WTC11 (cell line): ENCODE measurements at regions not wholly inside any gene's neighbourhood (a gene's known extent, or its start where the extent isn't known, plus 50 kb on each side); places are given as distances from the start of the nearest gene placed in this dataset.

Source experiments
- ATAC-seq: fragments of 200-7000 bp; cut with Tn5 transposase; 2 replicates; pipeline ENCODE4 v1.10.0; 2021; ENCODE audit warnings: mild to moderate bottlenecking, moderate library complexity
- CTCF ChIA-PET: fragments of 300-600 bp; sonication (Branson Sonifier 250); formaldehyde crosslinking; loops from one replicate; lab custom pipeline; 2021; ENCODE audit warnings: antibody characterized with exemption; lab: Charles Lee
- POLR2A ChIA-PET: fragments of 350-600 bp; sonication (Branson Sonifier 250); formaldehyde crosslinking; loops from one replicate; lab custom pipeline; 2021; ENCODE audit warnings: antibody characterized with exemption; lab: Charles Lee
- DNase-seq: peaks from one replicate; pipeline ENCODE4 v3.0.0; 2021; ENCODE audit warnings: low spot score
- H3K27ac Mint-ChIP-seq: 2 replicates; pipeline ENCODE4 v1.8.0; 2021; ENCODE audit warnings: mixed read lengths
- H3K27me3 Mint-ChIP-seq: 2 replicates; pipeline ENCODE4 v1.8.0; 2021; ENCODE audit warnings: low read depth, mild to moderate bottlenecking, moderate library complexity, mixed read lengths
- H3K36me3 Mint-ChIP-seq: 2 replicates; pipeline ENCODE4 v1.8.0; 2021; ENCODE audit warnings: mixed read lengths
- H3K4me1 Mint-ChIP-seq: 2 replicates; pipeline ENCODE4 v1.8.0; 2022; ENCODE audit warnings: mixed read lengths
- H3K4me3 Mint-ChIP-seq: 2 replicates; pipeline ENCODE4 v1.8.0; 2021; ENCODE audit warnings: mild to moderate bottlenecking, moderate library complexity, mixed read lengths
- H3K9me3 Mint-ChIP-seq: 2 replicates; pipeline ENCODE4 v1.8.0; 2021; ENCODE audit warnings: mixed read lengths
- ATF1 ChIP-seq: sonication (generic); formaldehyde crosslinking; IDR thresholded peaks from 2 replicates; pipeline ENCODE4 v1.8.1; 2023; ENCODE audit warnings: mild to moderate bottlenecking, moderate library complexity, missing genetic modification reagents
- ATF2 ChIP-seq: sonication (generic); formaldehyde crosslinking; IDR thresholded peaks from 2 replicates; pipeline ENCODE4 v1.8.1; 2022; ENCODE audit warnings: low read depth, missing genetic modification reagents, borderline replicate concordance
- CREB1 ChIP-seq: sonication (generic); formaldehyde crosslinking; IDR thresholded peaks from 2 replicates; pipeline ENCODE4 v1.8.0; 2023; ENCODE audit warnings: mild to moderate bottlenecking, missing genetic modification reagents
- CREM ChIP-seq: sonication (generic); formaldehyde crosslinking; IDR thresholded peaks from 2 replicates; pipeline ENCODE4 v1.8.1; 2022; ENCODE audit warnings: mild to moderate bottlenecking, missing genetic modification reagents, moderate library complexity
- FOXJ3 ChIP-seq: sonication (generic); formaldehyde crosslinking; IDR thresholded peaks from 2 replicates; pipeline ENCODE4 v1.9.0; 2021; ENCODE audit warnings: missing genetic modification reagents, mild to moderate bottlenecking, borderline replicate concordance
- FOXP1 ChIP-seq: sonication (generic); formaldehyde crosslinking; IDR thresholded peaks from 2 replicates; pipeline ENCODE4 v1.8.0; 2022; ENCODE audit warnings: missing genetic modification reagents, mild to moderate bottlenecking, moderate library complexity, borderline replicate concordance
- FOXP4 ChIP-seq: sonication (generic); formaldehyde crosslinking; IDR thresholded peaks from 2 replicates; pipeline ENCODE4 v1.8.0; 2022; ENCODE audit warnings: mild to moderate bottlenecking, missing genetic modification reagents
- GRHL2 ChIP-seq: fragments of 250-450 bp; sonication (Bioruptor Pico); IDR thresholded peaks from 2 replicates; pipeline ENCODE4 v1.8.0; 2022; ENCODE audit warnings: mild to moderate bottlenecking, moderate library complexity; ENCODE audit not compliant: insufficient replicate concordance, severe bottlenecking
- NR1H2 ChIP-seq: sonication (generic); formaldehyde crosslinking; IDR thresholded peaks from 2 replicates; pipeline ENCODE4 v1.9.0; 2021; ENCODE audit warnings: mild to moderate bottlenecking, moderate library complexity, missing genetic modification reagents
- PRDM15 ChIP-seq: sonication (generic); formaldehyde crosslinking; IDR thresholded peaks from 2 replicates; pipeline ENCODE4 v1.8.0; 2022; ENCODE audit warnings: missing genetic modification reagents
- SOX15 ChIP-seq: fragments of 250-450 bp; sonication (Bioruptor Pico); IDR thresholded peaks from 2 replicates; pipeline ENCODE4 v1.9.0; 2021; ENCODE audit warnings: mild to moderate bottlenecking
- ZNF121 ChIP-seq: sonication (generic); formaldehyde crosslinking; IDR thresholded peaks from 2 replicates; pipeline ENCODE4 v1.8.0; 2023; ENCODE audit warnings: missing genetic modification reagents
- ZNF138 ChIP-seq: sonication (generic); formaldehyde crosslinking; conservative IDR thresholded peaks from 2 replicates; pipeline ENCODE4 v1.8.1; 2022; ENCODE audit warnings: mild to moderate bottlenecking, moderate library complexity, missing genetic modification reagents
- ZNF263 ChIP-seq: sonication (generic); formaldehyde crosslinking; IDR thresholded peaks from 2 replicates; pipeline ENCODE4 v1.8.1; 2022; ENCODE audit warnings: low read depth, mild to moderate bottlenecking, moderate library complexity, missing genetic modification reagents
- ZNF671 ChIP-seq: fragments of 250-450 bp; sonication (Bioruptor Pico); IDR thresholded peaks from 2 replicates; pipeline ENCODE4 v1.8.0; 2021; ENCODE audit warnings: mild to moderate bottlenecking
- TF ChIP-seq, protein P1 (sequence below): sonication (generic); formaldehyde crosslinking; conservative IDR thresholded peaks from 2 replicates; pipeline ENCODE4 v1.8.1; 2022; ENCODE audit warnings: mild to moderate bottlenecking, missing genetic modification reagents
- TF ChIP-seq, protein P2 (sequence below): sonication (generic); formaldehyde crosslinking; IDR thresholded peaks from 2 replicates; pipeline ENCODE4 v1.8.0; 2022; ENCODE audit warnings: mild to moderate bottlenecking, missing genetic modification reagents
- TF ChIP-seq, protein P3 (sequence below): fragments of 250-450 bp; sonication (Bioruptor Pico); IDR thresholded peaks from 2 replicates; pipeline ENCODE4 v1.9.0; 2021; ENCODE audit warnings: moderate library complexity, mild to moderate bottlenecking, inconsistent platforms, borderline replicate concordance

GRCh38 chr3:174337227-174337626, 521.9 kb upstream of the NAALADL2 start:
- TF ChIP-seq CREM (CRISPR knock-in tag), result no peak
- Mint-ChIP-seq H3K27me3 (peaks cover 2% of the 10 kb centered on the region; the same call in 1 of the 2 replicates), H3K4me1 (peaks cover 14% of the 10 kb centered on the region), H3K36me3 (peaks cover 2% of the 10 kb centered on the region), H3K4me3 (no peak overlapping the region), H3K27ac (no peak overlapping the region; the same call in 1 of the 2 replicates), H3K9me3 (peaks cover 13% of the 10 kb centered on the region)
- ATAC-seq (no peak), DNase-seq (no peak)
- ChIA-PET CTCF (no interaction called here), POLR2A (no interaction called here)

- CTCF ChIA-PET, result no interaction called here
- Mint-ChIP-seq H3K27me3 (no peaks in the 10 kb centered on the region), H3K4me3 (no peak overlapping the region), H3K9me3 (peaks cover 2% of the 10 kb centered on the region; the same call in 1 of the 2 replicates), H3K36me3 (no peaks in the 10 kb centered on the region), H3K4me1 (peaks cover 8% of the 10 kb centered on the region), H3K27ac (no peak overlapping the region)
- ATAC-seq (no peak), DNase-seq (no peak)
- TF ChIP-seq FOXJ3 (CRISPR knock-in tag), result no peak
- TF ChIP-seq ATF1, result no peak
- TF ChIP-seq, protein P1, sequence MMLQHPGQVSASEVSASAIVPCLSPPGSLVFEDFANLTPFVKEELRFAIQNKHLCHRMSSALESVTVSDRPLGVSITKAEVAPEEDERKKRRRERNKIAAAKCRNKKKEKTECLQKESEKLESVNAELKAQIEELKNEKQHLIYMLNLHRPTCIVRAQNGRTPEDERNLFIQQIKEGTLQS (CRISPR knock-in tag), result no peak
- no peak for TF ChIP-seq SOX15 (CRISPR knock-in tag)
- no peak for TF ChIP-seq CREM (CRISPR knock-in tag)
- TF ChIP-seq FOXP1 (CRISPR knock-in tag), result no peak
- TF ChIP-seq ZNF671 (CRISPR knock-in tag), result no peak
- TF ChIP-seq GRHL2 (CRISPR knock-in tag), result no peak
- POLR2A ChIA-PET, result no interaction called here
Measured at GRCh38 chr3:174340624-174341587, 518.2 kb upstream of the NAALADL2 start.

- ATAC-seq (no peak), DNase-seq (no peak)
- TF ChIP-seq PRDM15 (CRISPR knock-in tag) (no peak), ZNF138 (CRISPR knock-in tag) (no peak), NR1H2 (CRISPR knock-in tag) (no peak), ATF1 (no peak), FOXJ3 (CRISPR knock-in tag) (no peak), ZNF121 (no peak), ATF2 (CRISPR knock-in tag) (no peak), ZNF263 (CRISPR knock-in tag) (no peak), CREB1 (CRISPR knock-in tag) (no peak), FOXP4 (CRISPR knock-in tag) (no peak)
- TF ChIP-seq, protein P2, sequence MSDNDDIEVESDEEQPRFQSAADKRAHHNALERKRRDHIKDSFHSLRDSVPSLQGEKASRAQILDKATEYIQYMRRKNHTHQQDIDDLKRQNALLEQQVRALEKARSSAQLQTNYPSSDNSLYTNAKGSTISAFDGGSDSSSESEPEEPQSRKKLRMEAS, result no peak
- TF ChIP-seq, protein P3, sequence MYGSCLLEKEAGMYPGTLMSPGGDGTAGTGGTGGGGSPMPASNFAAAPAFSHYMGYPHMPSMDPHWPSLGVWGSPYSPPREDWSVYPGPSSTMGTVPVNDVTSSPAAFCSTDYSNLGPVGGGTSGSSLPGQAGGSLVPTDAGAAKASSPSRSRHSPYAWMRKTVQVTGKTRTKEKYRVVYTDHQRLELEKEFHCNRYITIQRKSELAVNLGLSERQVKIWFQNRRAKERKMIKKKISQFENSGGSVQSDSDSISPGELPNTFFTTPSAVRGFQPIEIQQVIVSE, result no peak
- Mint-ChIP-seq H3K4me3 (no peak overlapping the region), H3K27me3 (no peaks in the 10 kb centered on the region), H3K4me1 (peaks cover 1% of the 10 kb centered on the region; the same call in 1 of the 2 replicates), H3K27ac (no peak overlapping the region), H3K9me3 (peaks cover 4% of the 10 kb centered on the region; the same call in 1 of the 2 replicates), H3K36me3 (no peaks in the 10 kb centered on the region)
- CTCF ChIA-PET, result no interaction called here
- POLR2A ChIA-PET, result no interaction called here
Measured at GRCh38 chr3:174342171-174342570, 517.0 kb upstream of the NAALADL2 start.
